ENCODE measurements at regions not wholly inside any gene's neighbourhood (a gene's known extent, or its start where the extent isn't known, plus 50 kb on each side); places are given as distances from the start of the nearest gene placed in this dataset.
A peak's percentile ranks its signal among the peaks of the same experiment; 100 is the strongest.

GRCh38 chr10:88058750-88059149 is 195.3 kb downstream of the PTEN start:
- no peak for DNase-seq (ENCODE audit: low read depth, low spot score)
- H3K27ac ChIP-seq = no peak overlapping the region

- no peak for DNase-seq (ENCODE audit: low read depth, low spot score)
- no peak overlapping the region for H3K27ac ChIP-seq
Observed at GRCh38 chr10:88059190-88059589, 195.8 kb downstream of the PTEN start.

- H3K27ac ChIP-seq = no peak overlapping the region
- DNase-seq (ENCODE audit: low read depth, low spot score) = no peak
Observed at GRCh38 chr10:88060762-88061161, 197.3 kb downstream of the PTEN start.

GRCh38 chr10:88062385-88062784 is 199.0 kb downstream of the PTEN start:
- no peak for DNase-seq (ENCODE audit: low read depth, low spot score)
- peak overlapping the region; percentile 21 for H3K27ac ChIP-seq

GRCh38 chr10:88062798-88063472 is 199.5 kb downstream of the PTEN start:
- peak overlapping the region; percentile 21 for H3K27ac ChIP-seq
- DNase-seq (ENCODE audit: low read depth, low spot score) = no peak

GRCh38 chr10:88063861-88064557 is 200.6 kb downstream of the PTEN start:
- DNase-seq (ENCODE audit: low read depth, low spot score) = no peak
- H3K27ac ChIP-seq = no peak overlapping the region

GRCh38 chr10:88064608-88065382 is 201.4 kb downstream of the PTEN start:
- no peak overlapping the region for H3K27ac ChIP-seq
- no peak for DNase-seq (ENCODE audit: low read depth, low spot score)

- no peak for DNase-seq (ENCODE audit: low read depth, low spot score)
- H3K27ac ChIP-seq = no peak overlapping the region
Observed at GRCh38 chr10:88065383-88066049, 202.1 kb downstream of the PTEN start.

- DNase-seq (ENCODE audit: low read depth, low spot score) = no peak
- no peak overlapping the region for H3K27ac ChIP-seq
Observed at GRCh38 chr10:88066319-88066718, 202.9 kb downstream of the PTEN start.

GRCh38 chr10:88066876-88067275 is 203.5 kb downstream of the PTEN start:
- no peak overlapping the region for H3K27ac ChIP-seq
- no peak for DNase-seq (ENCODE audit: low read depth, low spot score)

GRCh38 chr10:88067737-88068136 is 204.3 kb downstream of the PTEN start:
- DNase-seq (ENCODE audit: low read depth, low spot score) = no peak
- H3K27ac ChIP-seq = no peak overlapping the region

GRCh38 chr10:88069338-88069737 is 205.9 kb downstream of the PTEN start:
- no peak for DNase-seq (ENCODE audit: low read depth, low spot score)
- H3K27ac ChIP-seq = no peak overlapping the region

GRCh38 chr10:88070080-88070880 is 206.9 kb downstream of the PTEN start:
- DNase-seq (ENCODE audit: low read depth, low spot score) = no peak
- H3K27ac ChIP-seq = no peak overlapping the region

GRCh38 chr10:88071879-88072278 is 208.5 kb downstream of the PTEN start:
- no peak for DNase-seq (ENCODE audit: low read depth, low spot score)
- H3K27ac ChIP-seq = no peak overlapping the region

- no peak for DNase-seq (ENCODE audit: low read depth, low spot score)
Observed at GRCh38 chr10:88073682-88074081, 210.3 kb downstream of the PTEN start.

GRCh38 chr10:88074971-88075370 is 211.5 kb downstream of the PTEN start:
- no peak overlapping the region for H3K27ac ChIP-seq
- DNase-seq (ENCODE audit: low read depth, low spot score) = no peak

More at GRCh38 chr10:88073682-88074081, 210.3 kb downstream of the PTEN start:
- H3K27ac ChIP-seq = no peak overlapping the region

GRCh38 chr10:88076027-88076880 is 212.8 kb downstream of the PTEN start:
- H3K27ac ChIP-seq = no peak overlapping the region
- DNase-seq (ENCODE audit: low read depth, low spot score) = no peak

- DNase-seq (ENCODE audit: low read depth, low spot score) = no peak
- no peak overlapping the region for H3K27ac ChIP-seq
Observed at GRCh38 chr10:88077977-88078376, 214.6 kb downstream of the PTEN start.

GRCh38 chr10:88080213-88080612 is 216.8 kb downstream of the PTEN start:
- H3K27ac ChIP-seq = no peak overlapping the region
- DNase-seq (ENCODE audit: low read depth, low spot score) = no peak

Data from epithelial cell of prostate (primary cell).